Sigmoid colon (tissue), 6 donors: ENCODE measurements at regions not wholly inside any gene's neighbourhood (a gene's known extent, or its start where the extent isn't known, plus 50 kb on each side); places are given as distances from the start of the nearest gene placed in this dataset.

Source experiments
- DNase-seq: peaks from one replicate; pipeline ENCODE4 v3.0.0-alpha.2; 2019
- H3K27ac ChIP-seq, 4 donors: fragments of 200-600 bp; sonication (generic); one replicate each; pipeline ENCODE4 v1.5.1; 2016 to 2019; ENCODE audit warnings: mild to moderate bottlenecking in 1 of 4
- H3K27me3 ChIP-seq, 3 donors: fragments of 200-600 bp; sonication (generic); one replicate each; pipeline ENCODE4 v1.5.1; 2019; ENCODE audit warnings: mild to moderate bottlenecking in 1 of 3
- H3K36me3 ChIP-seq, 4 donors: fragments of 200-600 bp; sonication (generic); one replicate each; pipeline ENCODE4 v1.5.1; 2016 to 2019
- H3K4me1 ChIP-seq, 4 donors: fragments of 200-600 bp; sonication (generic); one replicate each; pipeline ENCODE4 v1.5.1; 2017 to 2019
- H3K4me3 ChIP-seq, 4 donors: fragments of 200-600 bp; sonication (generic); one replicate each; pipeline ENCODE4 v1.5.1; 2017 to 2019; ENCODE audit warnings: mild to moderate bottlenecking in 2 of 4, moderate library complexity in 1 of 4
- H3K9me3 ChIP-seq, 4 donors: fragments of 200-600 bp in 3 of 4; sonication (generic) in 3 of 4; one replicate each; pipeline versions ENCODE4 v1.5.1 to v1.6.1; 2013 to 2019
- CTCF ChIP-seq, 4 experiments: fragments of 450-650 bp in 3 of 4; fragments of 200-600 bp in 1 of 4; IDR thresholded peaks; one replicate each; pipeline ENCODE4 v1.5.1; 2016 to 2019; ENCODE audit warnings: antibody characterized with exemption in 4 of 4, mild to moderate bottlenecking in 3 of 4, moderate library complexity in 2 of 4
- EP300 ChIP-seq, 4 donors: sonication (generic); formaldehyde crosslinking; IDR thresholded peaks; one replicate each; pipeline ENCODE4 v1.6.1; 2017; ENCODE audit warnings: antibody characterized with exemption in 4 of 4
- POLR2A ChIP-seq, 2 donors: fragments of 450-650 bp; IDR thresholded peaks; one replicate each; pipeline ENCODE4 v1.6.1; 2016; ENCODE audit warnings: antibody characterized with exemption in 2 of 2, mild to moderate bottlenecking in 2 of 2, moderate library complexity in 2 of 2
- POLR2AphosphoS5 ChIP-seq, 4 donors: sonication (generic); formaldehyde crosslinking; IDR thresholded peaks; one replicate each; pipeline ENCODE4 v1.6.1; 2017; ENCODE audit warnings: antibody characterized with exemption in 4 of 4
- WGBS, 2 donors: extraction: QIAGEN DNeasy Blood & Tissue Kit; methylation state at CpG; one replicate each; pipeline ENCODE4 v1.1.7; 2013; 5-methylcytosine and 5-hydroxymethylcytosine counted together
- intact Hi-C: fragments of 100-400 bp; cut with DNase I; formaldehyde crosslinking; loops from one replicate; pipeline ENCODE4 v1.15.1; 2023
- donor health status: healthy with polysubstance abuse.
- donor health status: healthy.

- H3K27me3 ChIP-seq: no peaks in the 10 kb centered on the region
- WGBS, 2 donors: 75 to 82% methylated on average over 4 of the region's 4 CpGs
- no peak overlapping the region for H3K4me3 ChIP-seq
- no peak overlapping the region for H3K27ac ChIP-seq
- no peaks in the 10 kb centered on the region for H3K36me3 ChIP-seq
- no peaks in the 10 kb centered on the region for H3K4me1 ChIP-seq
- DNase-seq: no peak
- TF ChIP-seq EP300 (IDR thresholded peaks at IDR 0.05) (no peak), POLR2AphosphoS5 (IDR thresholded peaks at IDR 0.05) (no peak), POLR2A (IDR thresholded peaks at IDR 0.05) (no peak), CTCF (IDR thresholded peaks at IDR 0.05) (no peak)
- intact Hi-C loops: no loop called here
- no peaks in the 10 kb centered on the region for H3K9me3 ChIP-seq
These were observed 301.6 kb downstream of the ATP23 start for GRCh38 chr12:58242796-58243630.

- intact Hi-C loops: no loop called here
- Histone ChIP-seq H3K27ac (no peak overlapping the region), H3K27me3 (no peaks in the 10 kb centered on the region), H3K36me3 (no peaks in the 10 kb centered on the region), H3K4me3 (no peak overlapping the region), H3K9me3 (no peaks in the 10 kb centered on the region), H3K4me1 (no peaks in the 10 kb centered on the region)
- WGBS, 2 donors: 89 to 93% methylated on average over 4 of the region's 4 CpGs
- no peak for TF ChIP-seq POLR2AphosphoS5 (IDR thresholded peaks at IDR 0.05)
- TF ChIP-seq EP300 (IDR thresholded peaks at IDR 0.05): no peak
- TF ChIP-seq POLR2A (IDR thresholded peaks at IDR 0.05): no peak
- no peak for TF ChIP-seq CTCF (IDR thresholded peaks at IDR 0.05)
- DNase-seq: no peak
These were observed 306.3 kb downstream of the ATP23 start for GRCh38 chr12:58247633-58248032.

GRCh38 chr12:58248599-58248998 lies 307.2 kb downstream of the ATP23 start:
- Histone ChIP-seq H3K9me3 (no peaks in the 10 kb centered on the region), H3K27ac (no peak overlapping the region), H3K4me1 (no peaks in the 10 kb centered on the region), H3K27me3 (no peaks in the 10 kb centered on the region), H3K4me3 (no peak overlapping the region), H3K36me3 (no peaks in the 10 kb centered on the region)
- TF ChIP-seq CTCF (IDR thresholded peaks at IDR 0.05) (no peak), EP300 (IDR thresholded peaks at IDR 0.05) (no peak), POLR2AphosphoS5 (IDR thresholded peaks at IDR 0.05) (no peak), POLR2A (IDR thresholded peaks at IDR 0.05) (no peak)
- no peak for DNase-seq
- 68 to 79% methylated on average over 3 of the region's 3 CpGs for WGBS, 2 donors
- intact Hi-C loops: no loop called here

GRCh38 chr12:58249610-58250009 lies 308.2 kb downstream of the ATP23 start:
- H3K9me3 ChIP-seq: no peaks in the 10 kb centered on the region
- no peaks in the 10 kb centered on the region for H3K27me3 ChIP-seq
- no peak overlapping the region for H3K27ac ChIP-seq
- H3K4me1 ChIP-seq: no peaks in the 10 kb centered on the region
- H3K4me3 ChIP-seq: no peak overlapping the region
- TF ChIP-seq EP300 (IDR thresholded peaks at IDR 0.05) (no peak), CTCF (IDR thresholded peaks at IDR 0.05) (no peak), POLR2A (IDR thresholded peaks at IDR 0.05) (no peak), POLR2AphosphoS5 (IDR thresholded peaks at IDR 0.05) (no peak)
- intact Hi-C loops: no loop called here
- H3K36me3 ChIP-seq: no peaks in the 10 kb centered on the region
- DNase-seq: no peak
- WGBS, 2 donors: 68 to 69% methylated on average over 2 of the region's 2 CpGs

- no peaks in the 10 kb centered on the region for H3K4me1 ChIP-seq
- no peak overlapping the region for H3K4me3 ChIP-seq
- H3K27me3 ChIP-seq: no peaks in the 10 kb centered on the region
- 91 to 92% methylated on average over 5 of the region's 5 CpGs for WGBS, 2 donors
- DNase-seq: no peak
- H3K9me3 ChIP-seq: no peaks in the 10 kb centered on the region
- intact Hi-C loops: no loop called here
- H3K36me3 ChIP-seq: no peaks in the 10 kb centered on the region
- H3K27ac ChIP-seq: no peak overlapping the region
- no peak for TF ChIP-seq CTCF (IDR thresholded peaks at IDR 0.05)
- TF ChIP-seq EP300 (IDR thresholded peaks at IDR 0.05): no peak
- no peak for TF ChIP-seq POLR2AphosphoS5 (IDR thresholded peaks at IDR 0.05)
- TF ChIP-seq POLR2A (IDR thresholded peaks at IDR 0.05): no peak
These were observed 308.7 kb downstream of the ATP23 start for GRCh38 chr12:58250077-58250476.
